NCI-H345 treated with DMSO at 0.1 percent for 48 hours (cell line): ENCODE measurements at regions not wholly inside any gene's neighbourhood (a gene's known extent, or its start where the extent isn't known, plus 50 kb on each side); places are given as distances from the start of the nearest gene placed in this dataset.
"Not testable (repeated sequence)": the region's sequence is repeated elsewhere in the genome, so short reads cannot be mapped to it uniquely, and the experiment has no call there.

Experiments
- DNase-seq: peaks from one replicate; lab custom pipeline; 2025; ENCODE audit not compliant: unreplicated experiment; lab: John Stamatoyannopoulos, UW

DNA sequence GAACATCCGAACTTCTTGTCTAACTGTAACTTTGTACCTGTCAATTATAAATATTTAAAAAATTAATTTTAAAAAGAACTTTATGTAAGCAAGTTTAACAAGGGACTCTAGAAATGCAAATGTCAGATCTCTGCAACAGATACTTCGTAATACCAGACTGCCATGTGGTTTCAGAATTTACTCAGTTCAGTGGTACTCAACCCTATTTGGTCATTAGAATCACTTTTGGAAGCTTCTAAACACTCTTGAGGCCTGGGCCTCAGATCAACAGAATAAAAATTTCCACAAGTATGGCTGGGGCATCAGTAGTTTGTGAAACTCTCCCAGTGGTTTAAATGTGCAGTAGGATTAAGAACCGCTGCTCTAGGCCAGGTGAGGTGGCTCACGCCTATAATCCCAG lies 139.5 kb upstream of the SMYD2 start:
- no peak for DNase-seq

DNA sequence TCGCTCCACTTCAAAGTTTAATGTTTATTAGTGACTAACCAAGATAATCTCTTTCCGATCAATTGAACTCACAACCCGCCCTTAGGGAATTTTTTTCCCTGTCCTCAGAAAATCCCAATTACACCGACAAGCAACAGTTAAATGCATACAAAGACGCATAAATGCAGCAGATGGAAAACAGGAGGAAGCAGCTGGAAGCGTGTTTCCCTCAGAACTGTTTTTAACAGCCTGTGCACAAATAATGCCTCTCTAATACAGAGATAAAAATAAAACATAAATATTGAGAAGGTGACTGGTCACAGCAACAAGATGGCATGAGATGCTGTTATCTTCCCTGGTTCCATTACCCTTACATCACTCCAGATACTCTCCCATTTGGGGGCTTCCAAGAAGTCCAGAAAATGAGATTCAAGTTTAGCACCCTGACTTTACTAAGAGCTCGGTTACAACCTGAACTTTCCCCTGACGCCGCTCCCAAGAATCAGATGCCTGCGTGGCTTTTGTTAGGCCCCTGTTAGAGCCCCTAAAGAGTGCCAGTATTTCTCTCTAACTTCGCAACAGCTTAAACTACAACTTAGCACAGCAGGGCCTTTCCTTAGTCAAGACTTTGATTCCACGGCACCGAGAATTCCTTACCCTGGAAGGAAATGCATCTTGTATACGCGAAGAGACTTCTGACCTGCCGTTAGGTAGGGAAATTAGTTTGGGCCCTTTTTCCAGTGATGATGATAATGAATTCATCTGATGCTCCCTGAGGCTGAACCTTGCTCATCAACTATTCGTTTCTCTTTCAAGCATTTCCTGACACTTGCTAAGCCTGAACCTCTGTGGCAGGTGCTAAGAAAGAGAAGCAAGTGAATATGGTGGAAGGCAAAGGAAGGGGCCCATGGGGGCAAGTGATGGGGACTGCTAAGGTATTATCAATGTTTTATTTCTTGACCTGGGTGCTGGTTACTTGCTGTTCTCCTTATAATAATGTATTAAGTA lies 137.7 kb upstream of the SMYD2 start:
- DNase-seq, result no peak

DNA sequence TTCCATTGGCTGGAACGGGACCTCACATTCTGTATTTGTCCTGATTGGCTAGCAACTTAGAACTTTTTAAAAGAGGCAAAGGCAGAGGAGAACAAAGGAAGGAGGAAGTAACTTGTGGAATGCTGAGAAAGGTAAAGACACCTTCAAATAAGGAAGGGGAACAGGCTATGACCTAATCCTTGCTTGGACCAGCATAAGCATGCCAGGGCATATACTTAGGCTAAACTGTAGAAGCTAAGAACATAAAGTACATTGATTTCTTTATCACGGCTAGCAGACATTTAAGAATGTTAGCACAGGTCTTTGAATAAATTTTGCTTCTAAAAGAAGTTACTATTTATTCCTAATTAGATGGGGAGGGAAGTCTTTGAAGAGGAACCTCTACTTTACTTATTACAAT lies 136.4 kb upstream of the SMYD2 start:
- not testable (repeated sequence) for DNase-seq

DNA sequence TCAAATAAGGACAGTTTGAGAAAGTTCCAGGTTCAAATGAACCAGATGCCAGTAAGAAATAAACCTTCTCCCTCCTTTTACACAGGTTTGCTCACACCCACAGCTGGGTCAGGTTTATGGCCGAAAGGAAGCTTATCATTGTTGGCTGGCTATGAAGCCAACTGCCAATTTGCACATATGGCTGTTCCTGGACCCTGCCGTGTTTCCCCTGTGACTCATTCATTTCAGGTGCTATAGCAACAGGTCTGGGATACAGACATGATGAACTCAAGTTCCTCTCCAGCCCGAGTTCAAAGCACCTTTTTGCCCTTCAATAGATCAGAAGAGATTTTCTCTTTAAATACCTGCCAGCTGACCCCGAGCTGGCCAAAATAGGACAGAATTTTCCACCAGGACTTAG lies 134.4 kb upstream of the SMYD2 start:
- no peak for DNase-seq

DNA sequence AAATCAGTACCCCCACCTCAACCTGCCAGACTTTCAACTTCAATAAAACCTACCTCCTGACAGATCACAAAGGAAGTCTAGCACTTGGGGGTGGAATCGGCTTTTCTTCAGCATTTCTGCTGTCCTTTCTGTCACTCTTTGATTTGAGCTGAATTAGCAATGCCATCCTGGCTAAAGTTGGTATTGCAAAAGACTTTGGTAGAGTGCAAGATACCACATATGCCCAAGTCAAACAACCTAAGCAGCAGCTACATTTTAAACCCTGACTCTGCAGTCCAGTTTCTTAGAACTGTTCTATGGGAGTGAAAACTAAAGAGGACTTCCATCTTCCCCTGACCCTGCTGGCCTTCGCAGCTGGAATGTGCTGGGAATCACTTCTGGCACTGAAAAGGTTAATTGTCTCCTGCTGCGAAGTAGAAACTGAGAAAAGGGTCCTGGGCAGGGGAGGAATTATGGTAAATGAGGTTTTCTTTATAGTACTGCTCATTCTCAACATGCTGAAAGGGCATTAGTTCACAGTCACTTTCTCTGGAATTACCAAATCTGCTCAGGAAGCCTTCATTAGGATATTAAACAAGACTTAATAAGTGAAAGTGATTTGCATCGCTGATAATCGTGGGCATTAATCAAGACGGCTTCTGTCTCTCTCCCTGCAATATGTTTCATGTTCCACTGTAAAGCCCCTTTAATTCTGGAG lies 126.2 kb upstream of the SMYD2 start:
- no peak for DNase-seq

DNA sequence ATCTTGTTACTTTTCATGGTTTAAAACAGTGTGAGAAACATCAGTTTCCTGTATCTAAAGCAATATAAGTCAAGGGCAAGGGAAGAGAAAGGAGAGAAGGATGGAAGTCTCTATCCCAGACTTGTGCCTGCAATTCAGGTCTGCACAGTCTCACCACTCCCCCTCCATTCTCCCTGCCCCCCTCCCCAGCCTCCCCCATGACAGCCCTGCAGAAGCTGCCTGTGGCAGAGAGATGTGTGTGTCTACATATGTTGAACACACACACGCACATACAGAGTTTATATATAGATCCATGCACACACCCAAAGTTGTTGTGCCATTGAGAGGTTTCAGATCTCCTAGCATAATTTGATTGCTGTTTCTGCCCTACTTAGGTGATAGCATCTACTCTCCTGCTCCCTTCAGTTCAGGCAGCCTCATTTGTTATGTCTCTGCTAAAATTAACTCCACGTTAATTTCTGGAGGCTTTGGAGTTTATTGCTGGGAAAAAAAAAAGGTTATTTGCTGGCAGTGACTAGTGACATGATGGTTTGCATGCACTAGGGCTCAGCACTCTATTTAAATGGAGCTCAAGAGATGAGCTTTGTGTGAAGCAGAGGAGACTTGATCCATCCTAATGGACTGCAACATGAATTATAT lies 124.9 kb upstream of the SMYD2 start:
- DNase-seq, result no peak

DNA sequence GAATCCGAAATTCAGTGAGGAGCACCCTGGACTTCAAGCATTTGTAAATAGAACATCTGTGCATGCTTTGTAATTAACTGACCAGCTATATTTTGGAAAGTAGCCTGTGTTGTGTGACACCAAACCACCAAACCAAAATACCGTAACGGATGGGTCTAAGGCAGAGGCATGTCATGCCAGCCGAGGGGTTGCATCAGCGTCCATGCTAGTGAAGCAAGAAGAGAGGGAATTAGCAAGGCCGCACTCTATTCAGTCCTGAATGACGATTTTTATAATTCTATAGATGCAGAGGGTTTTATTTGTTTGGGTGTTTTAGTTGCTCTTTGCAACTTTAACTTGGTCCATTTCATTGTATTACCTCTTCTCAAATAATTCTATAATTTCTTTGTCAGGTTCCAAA lies 116.8 kb upstream of the SMYD2 start:
- DNase-seq, result no peak

DNA sequence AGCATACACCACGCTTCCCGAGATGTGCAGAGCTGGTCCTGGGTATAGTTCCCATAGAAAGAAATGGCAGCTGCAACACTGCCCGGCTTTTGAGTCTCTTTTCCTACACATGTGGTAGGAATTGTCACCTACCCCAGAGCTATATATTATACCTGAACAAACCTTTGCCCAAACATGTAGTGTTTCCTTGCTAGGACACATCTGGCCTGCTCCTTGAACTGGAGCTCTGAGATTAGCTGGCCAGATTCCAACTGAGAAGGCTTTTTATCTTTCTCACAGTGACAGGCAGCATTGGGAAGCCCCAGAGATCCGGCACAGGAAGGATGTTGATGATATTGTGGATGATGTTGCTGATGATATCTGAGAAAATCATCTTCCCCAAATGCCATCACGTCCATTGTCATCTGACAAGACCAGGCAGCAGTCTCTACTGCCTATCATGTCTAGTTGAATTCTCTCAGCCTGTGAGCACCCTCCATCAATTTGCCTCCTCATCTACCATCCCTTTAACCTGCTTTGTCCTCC lies 115.0 kb upstream of the SMYD2 start:
- DNase-seq, result no peak

DNA sequence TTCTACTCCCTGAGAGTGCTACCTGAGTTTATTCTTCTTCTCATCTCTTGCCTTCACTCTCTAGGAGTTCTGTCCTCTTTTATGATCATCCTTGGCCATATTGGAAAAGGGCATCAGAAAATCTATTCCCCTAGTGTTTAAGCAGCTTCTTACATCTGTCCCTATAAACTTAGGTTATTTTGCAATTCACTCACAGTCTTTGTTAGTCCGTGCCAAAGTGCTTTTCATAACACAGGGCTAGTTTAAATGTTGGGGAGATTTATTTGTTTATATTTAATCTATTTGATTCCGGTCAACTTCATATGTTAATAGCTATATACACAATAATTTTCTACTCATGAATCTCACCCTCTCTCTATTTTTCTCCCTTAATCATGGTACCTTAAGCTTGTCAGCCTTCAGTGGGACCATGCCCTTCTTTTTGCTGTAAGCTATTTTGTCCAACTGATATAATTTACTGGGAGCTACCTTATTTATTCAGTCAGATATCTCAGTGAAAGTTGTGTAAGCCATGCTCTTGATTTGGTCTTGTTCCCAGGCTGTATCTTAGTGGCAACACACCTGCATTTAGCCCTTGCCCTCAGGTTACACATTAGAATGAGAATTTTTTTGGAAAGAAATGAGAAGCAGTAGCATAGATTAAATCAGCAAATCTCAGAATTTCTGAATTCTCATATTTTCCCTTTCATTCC lies 106.3 kb upstream of the SMYD2 start:
- DNase-seq, result no peak

DNA sequence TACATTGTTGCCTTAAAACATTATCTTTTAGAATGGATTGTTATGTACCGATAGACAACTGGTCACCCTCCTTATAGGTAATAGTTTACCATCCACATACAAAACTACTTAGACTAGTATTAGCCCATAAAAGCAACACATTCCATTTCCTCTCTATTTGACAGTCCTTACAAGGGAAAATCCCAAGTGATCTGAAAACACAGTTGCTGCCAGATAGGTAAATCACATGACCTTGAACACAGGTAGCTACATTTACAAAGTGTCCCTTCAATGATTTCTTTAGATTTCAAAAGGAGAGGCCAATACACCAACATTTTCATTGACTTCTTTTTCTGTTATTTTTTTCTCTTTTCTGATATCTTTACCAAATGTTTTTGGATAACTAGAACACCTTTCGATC lies 102.9 kb upstream of the SMYD2 start:
- no peak for DNase-seq

DNA sequence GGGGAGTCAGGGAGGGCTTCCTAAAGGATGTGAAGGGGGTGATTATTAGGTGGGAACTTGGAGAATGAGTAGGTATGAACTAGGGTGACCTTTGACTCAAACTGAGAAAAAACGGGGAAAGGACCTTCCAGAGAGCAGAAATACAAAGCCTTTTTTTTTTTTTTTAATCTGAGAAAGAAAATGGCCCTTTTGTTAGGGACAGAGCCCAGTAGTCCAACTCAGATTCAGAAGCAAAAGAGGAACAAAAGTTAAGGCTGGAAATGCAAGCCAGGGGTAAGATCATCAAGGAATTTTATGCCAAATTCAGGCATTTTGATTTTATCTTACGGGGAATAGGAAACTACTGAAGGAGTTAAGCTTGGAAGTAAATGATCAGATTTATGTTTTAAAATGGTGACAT lies 96.0 kb upstream of the SMYD2 start:
- no peak for DNase-seq

DNA sequence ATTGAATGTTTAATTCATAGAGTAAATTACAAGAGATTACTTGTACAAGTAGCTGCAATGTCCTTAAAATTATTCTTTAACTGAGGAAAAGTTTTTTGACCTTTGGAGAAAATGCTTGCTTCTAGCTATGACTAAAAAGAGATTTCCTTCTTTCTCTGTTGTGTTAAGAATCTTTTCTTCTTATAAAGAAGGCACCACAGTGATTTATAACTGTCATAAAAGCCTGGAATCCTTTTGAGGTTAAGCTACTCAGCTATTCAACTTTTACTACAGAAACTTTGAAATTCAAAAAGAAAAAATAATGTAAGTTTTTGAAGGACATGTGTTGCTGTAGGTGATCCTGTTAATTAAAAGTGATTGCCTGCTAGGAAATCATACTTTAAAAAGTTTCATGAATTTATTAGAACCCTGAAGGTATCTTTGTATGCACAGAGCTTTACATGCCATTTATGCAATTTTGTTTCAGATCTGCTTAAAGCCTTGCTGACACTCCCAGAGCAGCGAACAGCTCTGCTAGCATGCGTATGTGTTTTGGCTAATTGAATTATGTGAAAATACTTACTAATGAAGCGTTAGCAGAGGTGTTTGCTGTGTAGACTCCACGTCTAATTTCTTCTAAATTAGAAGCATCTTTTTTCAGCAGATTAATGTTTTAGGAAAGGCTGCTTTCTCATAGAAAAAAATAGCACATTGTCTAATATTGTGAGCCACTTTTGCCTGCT lies 94.7 kb upstream of the SMYD2 start:
- DNase-seq, result no peak

DNA sequence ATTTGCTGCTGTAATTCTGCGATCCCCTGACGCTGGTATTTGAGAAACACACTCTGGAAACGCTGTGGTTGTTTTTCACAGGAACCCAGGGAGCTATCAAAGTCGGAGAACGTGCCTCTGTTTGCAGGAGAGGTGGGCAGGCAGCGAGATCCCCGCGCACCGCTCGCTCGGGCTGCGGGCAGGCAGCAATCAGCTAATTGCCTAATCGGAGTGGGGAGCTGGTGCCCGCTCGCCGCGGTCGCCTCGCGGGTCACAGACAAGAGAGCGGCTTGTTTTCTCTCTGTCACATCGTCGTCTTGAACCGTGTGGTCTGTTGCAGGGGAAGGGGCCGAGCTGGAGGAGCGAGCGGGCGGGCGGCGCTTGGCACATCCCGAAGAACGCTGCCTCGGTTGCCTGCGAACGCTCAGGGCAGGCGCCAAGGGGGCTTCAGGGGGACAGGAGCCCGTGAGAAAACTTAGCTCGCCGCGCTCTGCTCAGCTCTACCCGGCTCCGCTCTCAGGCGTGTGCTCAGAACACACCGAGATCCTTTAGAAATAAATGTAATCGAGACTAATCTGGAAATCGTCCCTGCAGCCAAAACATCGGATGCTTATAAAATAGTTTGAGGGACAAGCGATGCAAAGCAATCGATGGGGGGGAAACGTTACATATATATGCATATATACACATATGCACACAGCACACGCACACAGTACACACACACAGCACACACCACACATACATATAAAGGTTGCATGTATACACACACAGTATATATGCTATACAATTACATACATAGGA lies 93.6 kb upstream of the SMYD2 start:
- no peak for DNase-seq

DNA sequence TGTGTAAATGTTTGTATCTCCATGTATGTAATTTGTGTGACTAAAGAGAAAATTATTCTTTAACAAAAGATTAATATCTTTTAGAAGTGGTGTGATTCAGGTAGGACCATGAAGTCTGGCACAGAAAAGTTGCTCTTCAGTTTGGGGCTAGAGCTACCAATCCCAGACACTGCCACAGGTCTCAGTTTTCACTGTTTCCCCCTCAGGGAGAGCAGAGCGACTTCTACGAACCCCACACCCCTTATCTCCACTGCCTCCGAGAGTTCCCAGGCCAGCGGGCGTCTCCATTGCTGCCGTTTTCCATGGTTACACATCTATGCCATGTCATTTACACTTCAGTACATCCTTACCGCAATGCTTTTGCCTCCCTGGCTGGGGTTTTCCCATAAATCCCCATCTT lies 93.0 kb upstream of the SMYD2 start:
- no peak for DNase-seq

DNA sequence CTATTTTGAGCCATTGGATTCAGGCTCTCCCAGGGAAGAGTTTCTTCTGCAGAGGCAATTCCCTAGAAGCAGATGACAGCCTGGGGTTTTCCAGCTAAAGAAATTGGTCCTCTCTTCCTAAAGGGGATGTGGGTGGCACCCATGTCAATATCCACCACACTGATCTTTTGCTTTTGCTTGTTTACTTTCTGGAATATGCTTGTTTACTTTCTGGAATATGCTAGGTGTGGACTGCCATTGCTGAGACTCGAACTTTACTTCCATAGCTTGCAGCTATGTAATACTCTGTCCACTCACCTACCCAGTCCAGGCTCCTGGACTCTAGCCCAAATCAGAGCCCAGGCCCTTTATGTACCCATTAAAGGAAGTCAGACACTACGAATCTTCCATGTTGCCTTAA lies 92.1 kb upstream of the SMYD2 start:
- no peak for DNase-seq

DNA sequence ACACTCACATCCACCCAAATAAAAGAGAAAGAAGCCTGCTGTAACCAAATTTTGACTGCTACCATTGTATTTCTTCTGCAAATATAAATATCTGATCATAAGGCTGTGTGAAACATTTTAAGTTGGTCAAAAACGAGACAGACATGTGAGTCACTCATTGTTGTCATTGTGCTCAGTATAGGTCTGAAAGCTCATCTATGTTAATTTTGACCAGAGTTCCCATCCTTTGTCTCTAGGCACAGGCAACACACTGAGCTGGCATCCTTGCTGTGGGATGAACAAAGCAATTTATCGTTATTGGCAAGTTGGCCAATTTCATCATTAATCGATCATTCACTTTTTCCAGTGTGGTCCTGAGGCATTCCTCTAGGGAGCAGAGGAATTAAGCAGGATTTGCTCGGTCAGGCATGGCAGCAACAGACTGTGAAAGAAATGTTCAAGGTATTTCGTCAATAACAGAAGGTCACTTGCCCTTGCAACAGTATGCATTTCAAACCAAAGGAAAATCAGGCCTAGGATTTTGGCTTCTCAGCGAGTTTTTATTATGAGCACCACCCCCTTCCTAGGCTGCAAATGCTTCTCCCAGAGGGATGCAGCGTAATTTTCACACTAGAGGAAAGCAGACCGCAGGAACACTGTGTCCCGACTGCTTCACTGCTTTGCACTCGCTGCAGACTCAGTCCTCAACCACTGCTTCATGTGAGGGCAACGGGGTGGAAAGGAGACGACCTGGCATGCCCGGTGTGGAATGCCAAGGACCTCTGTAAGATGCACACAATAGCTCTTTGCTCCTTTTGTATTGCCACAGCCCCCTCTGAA lies 87.9 kb upstream of the SMYD2 start:
- DNase-seq, result no peak

DNA sequence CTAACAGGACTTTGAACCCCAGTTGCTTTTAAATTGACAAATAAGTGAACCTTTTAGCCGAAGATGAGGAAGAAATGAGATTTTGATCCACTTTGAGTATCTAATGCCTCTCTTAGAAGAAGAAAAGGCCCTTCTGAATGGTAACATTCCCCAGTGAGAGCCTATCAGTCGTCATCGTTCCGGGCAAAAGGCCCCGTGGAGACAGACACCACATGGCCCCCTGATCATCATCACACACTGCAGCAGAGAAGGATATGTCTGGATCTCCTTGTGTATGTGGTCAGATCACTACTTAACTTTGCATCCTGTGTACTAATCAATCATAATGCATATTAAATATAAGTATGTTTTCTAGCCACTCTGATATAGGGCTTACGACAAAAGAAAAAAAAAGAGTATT lies 87.3 kb upstream of the SMYD2 start:
- no peak for DNase-seq

DNA sequence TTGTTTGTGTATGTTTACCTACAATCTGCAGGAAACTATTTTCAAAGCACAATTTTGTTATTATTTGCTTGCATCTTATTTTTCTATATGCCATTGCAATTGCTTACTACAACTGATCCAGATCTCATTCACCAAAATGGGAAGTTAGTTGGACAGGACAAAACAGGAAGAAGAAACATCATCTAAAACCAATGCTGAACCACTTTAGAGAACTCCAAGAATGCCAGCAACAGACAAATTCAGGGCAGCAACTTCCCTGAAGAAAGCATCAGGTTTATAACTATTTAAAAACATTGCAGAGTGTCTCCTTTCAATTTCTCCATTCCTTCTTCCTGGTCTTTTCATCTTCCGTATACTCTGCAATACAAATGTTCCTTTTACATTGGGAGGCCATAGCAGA lies 82.4 kb upstream of the SMYD2 start:
- DNase-seq, result no peak

DNA sequence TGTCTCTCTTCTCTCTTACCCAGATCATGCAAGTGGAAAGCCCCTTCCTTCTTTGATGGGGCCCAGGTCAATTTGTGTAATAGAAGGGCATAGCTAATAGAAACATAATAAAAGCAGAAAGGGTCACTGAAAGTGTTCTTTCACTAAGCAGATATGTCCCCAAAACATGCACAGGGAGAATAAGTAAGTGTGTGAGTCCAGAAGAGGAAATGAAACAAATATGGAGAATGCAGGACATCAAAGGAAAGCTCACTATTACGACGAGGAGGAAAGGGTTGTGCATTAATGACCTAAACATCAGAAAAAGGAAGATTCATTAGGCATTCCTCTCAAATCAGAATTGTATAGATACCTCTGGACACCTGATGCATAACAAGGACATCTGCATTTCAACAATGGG lies 81.4 kb upstream of the SMYD2 start:
- no peak for DNase-seq
